ENCODE measurements at regions not wholly inside any gene's neighbourhood (a gene's known extent, or its start where the extent isn't known, plus 50 kb on each side); places are given as distances from the start of the nearest gene placed in this dataset.

DNA sequence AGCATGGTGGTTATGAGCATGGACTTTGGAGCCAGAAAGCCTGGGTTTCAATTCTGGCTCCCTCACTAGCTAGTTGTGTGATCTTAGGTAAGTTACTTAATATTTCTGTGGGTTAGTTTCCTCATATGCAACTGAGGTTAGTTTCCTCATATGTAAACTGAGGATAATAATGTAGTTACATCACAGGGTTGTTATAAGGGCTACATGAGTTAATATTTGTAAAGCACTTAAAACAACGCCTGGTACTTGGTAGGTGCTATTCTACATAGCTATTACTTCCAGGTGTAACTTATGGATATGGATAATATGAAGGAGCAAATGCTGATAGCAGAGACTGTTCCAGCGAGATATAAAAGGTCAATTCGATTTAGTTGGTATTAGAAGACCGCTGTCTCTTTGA is 69.4 kb upstream of the POU5F2 start:
- Histone ChIP-seq H3K9me3 (no peaks in the 10 kb centered on the region), H3K4me3 (replicated peaks in 1 of 3) (no peak overlapping the region), H3K4me1 (no peaks in the 10 kb centered on the region), H3K27ac (no peak overlapping the region), H3K27me3 (no peaks in the 10 kb centered on the region), H3K36me3 (no peaks in the 10 kb centered on the region)
- no peak for DNase-seq
- 97 to 98% methylated on average over 4 of the region's 4 CpGs for WGBS, 2 donors
- TF ChIP-seq, protein P1, sequence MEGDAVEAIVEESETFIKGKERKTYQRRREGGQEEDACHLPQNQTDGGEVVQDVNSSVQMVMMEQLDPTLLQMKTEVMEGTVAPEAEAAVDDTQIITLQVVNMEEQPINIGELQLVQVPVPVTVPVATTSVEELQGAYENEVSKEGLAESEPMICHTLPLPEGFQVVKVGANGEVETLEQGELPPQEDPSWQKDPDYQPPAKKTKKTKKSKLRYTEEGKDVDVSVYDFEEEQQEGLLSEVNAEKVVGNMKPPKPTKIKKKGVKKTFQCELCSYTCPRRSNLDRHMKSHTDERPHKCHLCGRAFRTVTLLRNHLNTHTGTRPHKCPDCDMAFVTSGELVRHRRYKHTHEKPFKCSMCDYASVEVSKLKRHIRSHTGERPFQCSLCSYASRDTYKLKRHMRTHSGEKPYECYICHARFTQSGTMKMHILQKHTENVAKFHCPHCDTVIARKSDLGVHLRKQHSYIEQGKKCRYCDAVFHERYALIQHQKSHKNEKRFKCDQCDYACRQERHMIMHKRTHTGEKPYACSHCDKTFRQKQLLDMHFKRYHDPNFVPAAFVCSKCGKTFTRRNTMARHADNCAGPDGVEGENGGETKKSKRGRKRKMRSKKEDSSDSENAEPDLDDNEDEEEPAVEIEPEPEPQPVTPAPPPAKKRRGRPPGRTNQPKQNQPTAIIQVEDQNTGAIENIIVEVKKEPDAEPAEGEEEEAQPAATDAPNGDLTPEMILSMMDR (IDR thresholded peaks at IDR 0.05), result no peak
- TF ChIP-seq POLR2A (IDR thresholded peaks at IDR 0.05), result no peak
- intact Hi-C loops (cut with DNase I), result no loop called here

DNA sequence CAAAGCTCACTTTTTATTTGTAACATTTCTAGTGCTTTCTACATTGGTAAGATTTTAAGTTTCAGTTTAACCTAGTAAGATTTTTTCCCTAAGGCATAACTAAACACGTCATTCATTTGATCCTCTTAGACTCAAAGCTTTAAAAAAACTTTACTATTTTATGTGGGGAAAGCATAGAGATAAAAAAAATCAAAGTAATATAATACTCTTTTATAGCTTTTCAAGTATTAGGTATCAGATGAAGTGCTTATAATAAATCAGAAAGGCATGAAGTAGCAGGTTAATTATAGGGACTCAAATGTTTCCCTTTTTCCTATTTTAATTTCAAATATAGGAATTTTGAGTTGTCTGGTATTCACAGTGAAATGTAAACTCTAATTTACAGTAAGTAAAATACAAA is 68.0 kb upstream of the POU5F2 start:
- Histone ChIP-seq H3K36me3 (no peaks in the 10 kb centered on the region), H3K4me1 (no peaks in the 10 kb centered on the region), H3K4me3 (replicated peaks in 1 of 3) (no peak overlapping the region), H3K27me3 (no peaks in the 10 kb centered on the region), H3K27ac (no peak overlapping the region), H3K9me3 (no peaks in the 10 kb centered on the region)
- 91 to 94% methylated on average over 1 of the region's 1 CpG for WGBS, 2 donors
- no peak for DNase-seq
- intact Hi-C loops (cut with DNase I), result no loop called here
- no peak for TF ChIP-seq POLR2A (IDR thresholded peaks at IDR 0.05)
- TF ChIP-seq, protein P1 (IDR thresholded peaks at IDR 0.05), result no peak

DNA sequence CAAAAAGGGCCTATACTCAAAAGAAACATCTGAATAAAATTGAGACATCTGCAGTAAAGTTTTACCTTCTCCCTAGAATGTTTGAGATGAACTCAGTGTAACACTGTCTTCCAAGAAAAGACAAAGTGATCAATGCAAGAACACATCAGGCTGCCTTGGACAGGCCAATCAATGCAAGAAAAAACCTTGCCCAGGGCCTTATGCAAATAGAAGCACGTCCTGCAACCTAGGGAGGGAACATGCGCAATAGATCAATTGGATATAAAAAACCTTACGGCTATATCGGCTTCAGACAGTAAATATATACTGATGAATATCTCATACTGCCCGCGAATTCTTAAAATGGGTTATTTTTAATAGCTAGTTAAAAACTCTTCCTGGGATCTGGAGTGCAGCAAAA is 66.4 kb upstream of the POU5F2 start:
- no peaks in the 10 kb centered on the region for H3K9me3 ChIP-seq
- intact Hi-C loops (cut with DNase I), result no loop called here
- no peaks in the 10 kb centered on the region for H3K36me3 ChIP-seq
- no peak overlapping the region for H3K4me3 ChIP-seq (replicated peaks in 1 of 3)
- H3K27me3 ChIP-seq, result no peaks in the 10 kb centered on the region
- 97% methylated on average over 6 of the region's 6 CpGs for WGBS, 2 donors
- TF ChIP-seq POLR2A (IDR thresholded peaks at IDR 0.05), result no peak
- TF ChIP-seq, protein P1 (IDR thresholded peaks at IDR 0.05), result no peak
- no peak for DNase-seq
- H3K27ac ChIP-seq, result no peak overlapping the region
- H3K4me1 ChIP-seq, result no peaks in the 10 kb centered on the region

DNA sequence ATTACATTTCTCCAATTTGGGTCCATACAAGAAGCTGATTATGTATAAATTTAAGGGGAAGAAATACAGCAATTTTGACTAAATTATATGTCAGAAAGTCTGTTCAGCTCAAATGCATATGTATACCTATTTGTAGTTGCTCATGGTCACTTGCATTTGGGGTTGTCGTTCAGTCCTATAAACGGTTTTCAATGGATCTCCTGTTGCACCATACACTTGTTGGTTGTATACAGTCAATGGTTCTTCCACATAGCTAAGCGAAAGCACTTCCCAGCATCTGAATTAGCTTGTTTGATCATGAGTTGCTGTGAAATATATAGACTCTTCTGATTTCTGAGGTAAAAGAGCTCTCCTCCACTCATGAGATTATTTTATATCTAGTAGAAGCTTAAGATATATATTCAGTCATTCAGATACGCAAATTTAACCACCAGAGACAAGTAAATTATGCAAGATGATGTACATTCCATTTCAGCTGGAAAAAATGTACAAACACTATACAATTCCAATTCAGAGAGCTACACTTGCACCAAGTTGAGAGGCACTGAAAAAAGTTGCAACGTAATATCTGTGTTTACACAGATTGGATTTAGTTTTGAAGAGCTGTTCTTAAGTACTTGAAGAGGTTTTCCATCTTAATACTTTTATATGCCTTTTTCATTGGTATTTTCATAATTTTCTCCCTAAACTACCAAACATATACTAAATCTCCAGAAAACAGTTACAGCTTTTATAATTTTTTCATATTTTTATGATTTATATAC is 64.4 kb upstream of the POU5F2 start:
- H3K27ac ChIP-seq, result no peak overlapping the region
- H3K27me3 ChIP-seq, result no peaks in the 10 kb centered on the region
- H3K4me1 ChIP-seq, result peaks cover 2 to 7% of the 10 kb centered on the region in 2 donors
- DNase-seq, result no peak
- no peak for TF ChIP-seq POLR2A (IDR thresholded peaks at IDR 0.05)
- TF ChIP-seq, protein P1 (IDR thresholded peaks at IDR 0.05), result no peak
- H3K36me3 ChIP-seq, result no peaks in the 10 kb centered on the region
- 88 to 91% methylated on average over 5 of the region's 5 CpGs for WGBS, 2 donors
- no peaks in the 10 kb centered on the region for H3K9me3 ChIP-seq
- intact Hi-C loops (cut with DNase I), result no loop called here
- no peak overlapping the region for H3K4me3 ChIP-seq (replicated peaks in 1 of 3)

DNA sequence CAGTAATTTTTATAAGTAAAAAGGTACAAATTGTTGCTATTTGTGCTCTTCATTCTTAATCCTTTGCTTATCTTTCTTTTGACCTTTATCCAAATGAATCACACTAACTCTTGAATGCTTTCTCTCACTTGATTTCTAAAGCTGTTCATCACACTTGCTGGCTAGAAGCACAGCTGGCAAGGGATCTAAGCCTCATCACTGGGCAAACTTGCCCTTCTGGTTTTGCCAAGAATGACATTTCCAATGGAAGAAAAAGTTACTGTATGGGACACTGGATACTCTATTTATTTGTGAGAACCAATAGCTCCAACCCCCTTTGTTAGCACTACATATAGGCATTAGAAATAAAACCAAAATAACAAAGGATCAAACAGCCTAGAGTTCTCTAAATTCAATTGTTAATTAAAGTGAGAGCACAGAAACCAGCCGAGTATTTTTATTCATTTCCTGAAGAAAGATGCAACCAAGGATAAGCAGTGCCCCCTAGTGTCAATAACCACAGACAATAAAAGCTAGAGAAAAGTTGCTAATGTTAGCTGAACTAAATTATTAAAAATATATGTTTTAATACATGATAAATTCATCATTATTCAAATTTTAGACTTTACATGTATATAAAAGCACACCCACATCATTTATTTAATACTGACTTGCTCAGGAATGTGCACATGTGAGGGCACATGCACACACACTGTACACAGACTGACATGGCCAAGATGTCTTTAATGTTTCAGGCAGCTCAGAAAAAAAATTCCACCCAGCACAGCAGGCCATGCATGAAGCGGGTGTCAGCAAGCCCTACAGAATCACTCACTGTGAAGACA is 59.8 kb upstream of the POU5F2 start:
- intact Hi-C loops (cut with DNase I), result no loop called here
- Histone ChIP-seq H3K27me3 (no peaks in the 10 kb centered on the region), H3K4me3 (replicated peaks in 1 of 3) (no peak overlapping the region), H3K4me1 (peaks cover 4 to 9% of the 10 kb centered on the region in 2 donors), H3K27ac (no peak overlapping the region), H3K9me3 (no peaks in the 10 kb centered on the region), H3K36me3 (no peaks in the 10 kb centered on the region)
- 5 to 9% methylated on average over 2 of the region's 2 CpGs for WGBS, 2 donors
- TF ChIP-seq, protein P1 (IDR thresholded peaks at IDR 0.05), result peak in 5 of 6 experiments; percentile 38 to 82 (median 73)
- TF ChIP-seq POLR2A (IDR thresholded peaks at IDR 0.05), result no peak
- DNase-seq, result peak; percentile 61 to 62
